Smooth muscle cell (in vitro differentiated cells): ENCODE measurements at regions not wholly inside any gene's neighbourhood (a gene's known extent, or its start where the extent isn't known, plus 50 kb on each side); places are given as distances from the start of the nearest gene placed in this dataset.
A peak's percentile ranks its signal among the peaks of the same experiment; 100 is the strongest.

Experiments
- DNase-seq: peaks from one replicate; lab custom pipeline; 2025; ENCODE audit not compliant: unreplicated experiment; lab: John Stamatoyannopoulos, UW
- H2AFZ ChIP-seq: fragments of 200-600 bp; sonication (generic); 2 replicates; pipeline ENCODE4 v1.6.0; 2016; ENCODE audit warnings: antibody characterized with exemption, low read depth, mild to moderate bottlenecking
- H3F3A ChIP-seq: fragments of 200-600 bp; sonication (generic); 2 replicates; pipeline ENCODE4 v1.6.0; 2017; ENCODE audit warnings: antibody characterized with exemption, low read depth
- H3K27ac ChIP-seq: fragments of 200-600 bp; sonication (generic); 2 replicates; pipeline ENCODE4 v1.5.1; 2016; ENCODE audit warnings: low read depth, mild to moderate bottlenecking
- H3K27me3 ChIP-seq: fragments of 200-600 bp; sonication (generic); 2 replicates; pipeline ENCODE4 v1.6.1; 2016; ENCODE audit warnings: low read depth, mild to moderate bottlenecking
- H3K36me3 ChIP-seq: fragments of 200-600 bp; sonication (generic); 2 replicates; pipeline ENCODE4 v1.5.1; 2016; ENCODE audit warnings: low read depth
- H3K4me1 ChIP-seq: fragments of 200-600 bp; sonication (generic); 2 replicates; pipeline ENCODE4 v1.5.1; 2016; ENCODE audit warnings: low read depth
- H3K4me2 ChIP-seq: fragments of 200-600 bp; sonication (generic); 2 replicates; pipeline ENCODE4 v1.6.0; 2016; ENCODE audit warnings: mild to moderate bottlenecking
- H3K4me3 ChIP-seq: fragments of 200-600 bp; sonication (generic); 2 replicates; pipeline ENCODE4 v1.5.1; 2016; ENCODE audit warnings: mild to moderate bottlenecking
- H3K79me2 ChIP-seq: fragments of 200-600 bp; sonication (generic); 2 replicates; pipeline ENCODE4 v1.6.0; 2016; ENCODE audit warnings: low read depth, mild to moderate bottlenecking
- H3K9ac ChIP-seq: fragments of 200-600 bp; sonication (generic); 2 replicates; pipeline ENCODE4 v1.6.0; 2016; ENCODE audit warnings: low read depth
- H3K9me3 ChIP-seq: fragments of 200-600 bp; sonication (generic); replicated peaks from 2 replicates; pipeline ENCODE4 v1.5.1; 2016; ENCODE audit warnings: low read depth
- H4K20me1 ChIP-seq: fragments of 200-600 bp; sonication (generic); 2 replicates; pipeline ENCODE4 v1.6.0; 2016; ENCODE audit warnings: low read depth
- WGBS: methylation state at CpG from one replicate; pipeline ENCODE4 v1.1.7; 2016; ENCODE audit warnings: low lambda C conversion rate; 5-methylcytosine and 5-hydroxymethylcytosine counted together
- TF ChIP-seq, protein P1 (sequence below): fragments of 200-600 bp; sonication (generic); IDR thresholded peaks from 2 replicates; pipeline ENCODE4 v1.5.1; 2017; ENCODE audit warnings: borderline replicate concordance, mild to moderate bottlenecking, antibody characterized with exemption; ENCODE audit not compliant: insufficient read depth, poor library complexity, severe bottlenecking

DNA sequence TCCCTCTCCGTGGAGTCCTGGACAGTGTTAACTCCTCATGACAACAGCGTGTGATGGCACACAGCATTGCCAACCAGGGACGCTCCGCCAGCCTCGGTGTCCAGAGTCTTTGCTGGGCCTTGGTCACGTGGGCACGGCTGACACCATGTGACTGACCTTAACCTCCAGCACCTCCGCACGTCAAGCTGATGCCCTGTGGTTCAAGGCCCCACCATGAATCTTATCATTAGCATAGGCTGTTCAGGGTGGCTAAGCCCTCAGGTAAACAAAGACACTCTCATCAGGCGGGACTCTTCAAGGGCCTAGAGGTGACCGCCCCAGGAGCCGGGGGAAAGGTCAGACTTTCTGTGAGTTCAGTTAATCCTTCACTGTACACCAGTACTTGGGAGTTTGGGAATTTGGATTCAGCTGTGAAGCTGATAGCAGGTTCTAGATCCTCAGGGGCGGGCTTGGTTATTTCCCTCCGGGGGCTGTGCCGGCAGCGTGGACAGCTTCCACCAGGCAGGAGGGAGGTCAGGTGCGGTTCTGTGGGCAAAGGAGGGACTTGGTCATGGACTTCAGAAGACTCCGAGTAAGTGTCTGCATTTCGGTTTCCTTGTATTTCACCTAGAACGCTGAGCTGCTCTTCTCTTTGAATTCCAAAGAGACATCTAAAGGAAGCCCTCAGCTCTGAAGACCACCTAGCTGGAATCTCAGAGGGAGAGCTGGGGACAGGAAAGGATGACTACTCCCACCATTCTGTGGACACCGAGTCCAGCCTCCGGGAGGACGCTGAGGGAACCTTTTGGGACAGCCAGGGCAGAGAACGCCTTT lies 195.5 kb upstream of the CIBAR2 start:
- H3K79me2 ChIP-seq: no peaks in the 10 kb centered on the region
- H2AFZ ChIP-seq: no peak overlapping the region
- WGBS: 86% methylated on average over 23 of the region's 24 CpGs
- TF ChIP-seq, protein P1, sequence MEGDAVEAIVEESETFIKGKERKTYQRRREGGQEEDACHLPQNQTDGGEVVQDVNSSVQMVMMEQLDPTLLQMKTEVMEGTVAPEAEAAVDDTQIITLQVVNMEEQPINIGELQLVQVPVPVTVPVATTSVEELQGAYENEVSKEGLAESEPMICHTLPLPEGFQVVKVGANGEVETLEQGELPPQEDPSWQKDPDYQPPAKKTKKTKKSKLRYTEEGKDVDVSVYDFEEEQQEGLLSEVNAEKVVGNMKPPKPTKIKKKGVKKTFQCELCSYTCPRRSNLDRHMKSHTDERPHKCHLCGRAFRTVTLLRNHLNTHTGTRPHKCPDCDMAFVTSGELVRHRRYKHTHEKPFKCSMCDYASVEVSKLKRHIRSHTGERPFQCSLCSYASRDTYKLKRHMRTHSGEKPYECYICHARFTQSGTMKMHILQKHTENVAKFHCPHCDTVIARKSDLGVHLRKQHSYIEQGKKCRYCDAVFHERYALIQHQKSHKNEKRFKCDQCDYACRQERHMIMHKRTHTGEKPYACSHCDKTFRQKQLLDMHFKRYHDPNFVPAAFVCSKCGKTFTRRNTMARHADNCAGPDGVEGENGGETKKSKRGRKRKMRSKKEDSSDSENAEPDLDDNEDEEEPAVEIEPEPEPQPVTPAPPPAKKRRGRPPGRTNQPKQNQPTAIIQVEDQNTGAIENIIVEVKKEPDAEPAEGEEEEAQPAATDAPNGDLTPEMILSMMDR: no peak
- H3K4me3 ChIP-seq: no peak overlapping the region
- H3K4me1 ChIP-seq: peaks cover 29% of the 10 kb centered on the region
- peaks cover 8% of the 10 kb centered on the region for H3F3A ChIP-seq
- no peak overlapping the region for H3K4me2 ChIP-seq
- no peaks in the 10 kb centered on the region for H3K9me3 ChIP-seq
- no peak for DNase-seq
- H3K36me3 ChIP-seq: no peaks in the 10 kb centered on the region
- no peak overlapping the region for H3K9ac ChIP-seq
- no peaks in the 10 kb centered on the region for H3K27me3 ChIP-seq
- peaks cover 90% of the 10 kb centered on the region for H4K20me1 ChIP-seq
- H3K27ac ChIP-seq: no peak overlapping the region

DNA sequence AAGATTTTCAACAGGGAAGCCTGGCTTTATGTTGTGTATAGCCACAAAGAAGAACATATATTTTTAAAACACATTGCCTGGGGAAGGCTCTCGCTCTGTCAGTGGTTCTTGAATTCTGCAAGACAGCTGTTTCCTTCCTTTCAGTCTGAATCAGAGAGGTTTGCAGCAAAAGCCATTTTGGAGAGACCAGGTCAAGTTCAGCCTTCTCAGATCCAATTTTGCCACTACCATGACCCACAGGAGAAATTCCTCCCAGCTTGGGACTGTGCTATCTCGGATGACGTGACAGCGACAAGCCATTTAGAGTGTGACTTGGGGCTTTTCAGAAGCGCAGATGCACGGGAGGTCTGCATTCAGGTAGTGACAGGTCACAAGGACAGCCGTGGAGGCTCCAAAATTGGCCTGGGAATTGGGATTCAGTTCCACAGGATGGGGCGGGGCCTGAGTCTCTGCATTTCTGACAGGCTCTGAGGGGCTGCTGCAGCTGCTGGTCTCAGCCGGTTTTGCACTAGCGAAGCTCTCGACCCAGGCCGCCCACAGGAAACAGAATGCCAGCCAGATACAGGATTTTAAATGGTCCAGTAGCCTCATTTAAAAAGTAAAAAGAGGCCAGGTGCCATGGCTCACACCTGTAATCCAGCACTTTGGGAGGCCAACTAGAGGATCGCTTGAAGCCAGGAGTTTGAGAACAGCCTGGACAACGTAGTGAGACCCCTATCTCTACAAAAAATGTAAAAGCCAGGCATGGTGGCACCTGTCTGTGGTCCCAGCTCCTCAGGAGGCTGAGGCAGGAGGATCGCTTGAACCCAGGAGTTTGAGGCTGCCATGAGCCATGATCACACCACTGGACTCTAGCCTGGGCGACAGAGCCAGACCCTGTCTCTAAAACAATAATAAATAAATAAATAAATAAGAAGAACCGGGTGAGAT lies 196.6 kb upstream of the CIBAR2 start:
- H3K27me3 ChIP-seq: no peaks in the 10 kb centered on the region
- no peak for DNase-seq
- 84% methylated on average over 15 of the region's 17 CpGs for WGBS
- H3K36me3 ChIP-seq: no peaks in the 10 kb centered on the region
- H3F3A ChIP-seq: peaks cover 8% of the 10 kb centered on the region
- no peaks in the 10 kb centered on the region for H3K79me2 ChIP-seq
- H3K27ac ChIP-seq: no peak overlapping the region
- H3K4me3 ChIP-seq: no peak overlapping the region
- H3K4me2 ChIP-seq: peak overlapping the region; percentile 9
- H4K20me1 ChIP-seq: peaks cover 90% of the 10 kb centered on the region
- H3K4me1 ChIP-seq: peaks cover 38% of the 10 kb centered on the region
- no peak overlapping the region for H2AFZ ChIP-seq
- TF ChIP-seq, protein P1: no peak
- H3K9ac ChIP-seq: no peak overlapping the region
- no peaks in the 10 kb centered on the region for H3K9me3 ChIP-seq

GRCh38 chr16:85309656-85310587 lies 197.7 kb upstream of the CIBAR2 start:
- H3K9me3 ChIP-seq: no peaks in the 10 kb centered on the region
- TF ChIP-seq, protein P1: no peak
- peaks cover 91% of the 10 kb centered on the region for H4K20me1 ChIP-seq
- WGBS: 70% methylated on average over 30 of the region's 37 CpGs
- no peak overlapping the region for H3K27ac ChIP-seq
- no peaks in the 10 kb centered on the region for H3K79me2 ChIP-seq
- H3K9ac ChIP-seq: no peak overlapping the region
- H2AFZ ChIP-seq: no peak overlapping the region
- H3F3A ChIP-seq: peaks cover 8% of the 10 kb centered on the region
- no peaks in the 10 kb centered on the region for H3K27me3 ChIP-seq
- H3K4me2 ChIP-seq: peak overlapping the region; percentile 17
- H3K36me3 ChIP-seq: no peaks in the 10 kb centered on the region
- no peak overlapping the region for H3K4me3 ChIP-seq
- H3K4me1 ChIP-seq: peaks cover 38% of the 10 kb centered on the region
- no peak for DNase-seq
